Neural cell (in vitro differentiated cells): ENCODE measurements at regions not wholly inside any gene's neighbourhood (a gene's known extent, or its start where the extent isn't known, plus 50 kb on each side); places are given as distances from the start of the nearest gene placed in this dataset.

Experiments
- H2AFZ ChIP-seq: fragments of 200-600, 300-800 bp; sonication (generic), shearing (Covaris generic); 2 replicates; pipeline ENCODE4 v1.6.0; 2014; ENCODE audit warnings: low read depth, mild to moderate bottlenecking, antibody characterized with exemption, low read length, moderate library complexity
- H3F3A ChIP-seq: fragments of 200-600 bp; shearing (Covaris generic); 2 replicates; pipeline ENCODE4 v1.6.1; 2016; ENCODE audit warnings: mild to moderate bottlenecking, moderate library complexity, mixed read lengths, antibody characterized with exemption, low read length; ENCODE audit not compliant: insufficient read depth, poor library complexity, severe bottlenecking
- H3K27ac ChIP-seq: fragments of 200-600, 300-800 bp; sonication (generic), shearing (Covaris generic); 2 replicates; pipeline ENCODE4 v1.5.1; 2014; ENCODE audit warnings: mild to moderate bottlenecking, low read length, moderate library complexity
- H3K27me3 ChIP-seq: fragments of 300-800, 200-600 bp; sonication (generic), shearing (Covaris generic); 2 replicates; pipeline ENCODE4 v1.6.0; 2014; ENCODE audit warnings: mild to moderate bottlenecking, low read depth, low read length, moderate library complexity; ENCODE audit not compliant: insufficient read depth
- H3K36me3 ChIP-seq: fragments of 300-800, 200-600 bp; sonication (generic), shearing (Covaris generic); 2 replicates; pipeline ENCODE4 v1.5.1; 2014; ENCODE audit warnings: mild to moderate bottlenecking, antibody characterized with exemption, low read length, moderate library complexity; ENCODE audit not compliant: insufficient read depth
- H3K4me2 ChIP-seq: fragments of 300-800, 200-600 bp; sonication (generic), shearing (Covaris generic); 2 replicates; pipeline ENCODE4 v1.6.0; 2014; ENCODE audit warnings: mild to moderate bottlenecking, low read length
- H3K4me3 ChIP-seq: fragments of 300-800, 200-600 bp; sonication (generic), shearing (Covaris generic); 2 replicates; pipeline ENCODE4 v1.5.1; 2014; ENCODE audit warnings: mild to moderate bottlenecking, low read length, moderate library complexity
- H3K79me2 ChIP-seq: fragments of 200-600 bp; shearing (Covaris generic); replicated peaks from 2 replicates; pipeline ENCODE4 v1.6.0; 2014; ENCODE audit warnings: mild to moderate bottlenecking, low read length, moderate library complexity; ENCODE audit not compliant: insufficient read depth
- H3K9ac ChIP-seq: fragments of 300-800, 200-600 bp; sonication (generic), shearing (Covaris generic); 2 replicates; pipeline ENCODE4 v1.6.1; 2016; ENCODE audit warnings: mild to moderate bottlenecking, low read length, mixed read lengths
- H3K9me2 ChIP-seq: fragments of 200-600 bp; shearing (Covaris generic); 2 replicates; pipeline ENCODE4 v1.6.1; 2016; ENCODE audit warnings: mild to moderate bottlenecking, low read length, mixed read lengths; ENCODE audit not compliant: insufficient read depth
- H3K9me3 ChIP-seq: fragments of 200-600, 300-800 bp; sonication (generic), shearing (Covaris generic); 2 replicates; pipeline ENCODE4 v1.6.1; 2016; ENCODE audit warnings: mild to moderate bottlenecking, mixed run types, low read length, moderate library complexity, mixed read lengths
- H4K20me1 ChIP-seq: fragments of 200-600 bp; shearing (Covaris generic); 2 replicates; pipeline ENCODE4 v1.6.1; 2016; ENCODE audit warnings: mild to moderate bottlenecking, mixed run types; ENCODE audit not compliant: insufficient read depth
- CTCF ChIP-seq: fragments of 450-650 bp; IDR thresholded peaks from 2 replicates; pipeline ENCODE4 v1.5.1; 2014; ENCODE audit warnings: antibody characterized with exemption, mild to moderate bottlenecking, moderate library complexity; ENCODE audit not compliant: poor library complexity, severe bottlenecking
- EP300 ChIP-seq: fragments of 450-650 bp; conservative IDR thresholded peaks from 2 replicates; pipeline ENCODE4 v1.6.1; 2014; ENCODE audit warnings: antibody characterized with exemption, mild to moderate bottlenecking, moderate library complexity; ENCODE audit not compliant: poor library complexity, severe bottlenecking
- EZH2 ChIP-seq: fragments of 200-600, 300-800 bp; shearing (Covaris generic), sonication (generic); IDR thresholded peaks from 2 replicates; pipeline ENCODE4 v1.6.1; 2014; ENCODE audit warnings: antibody characterized with exemption, low read length, borderline replicate concordance, mild to moderate bottlenecking; ENCODE audit not compliant: insufficient read depth, poor library complexity, severe bottlenecking
- MXI1 ChIP-seq: fragments of 450-650 bp; conservative IDR thresholded peaks from 2 replicates; pipeline ENCODE4 v1.6.1; 2014; ENCODE audit warnings: antibody characterized with exemption, mild to moderate bottlenecking; ENCODE audit not compliant: poor library complexity, severe bottlenecking
- POLR2AphosphoS5 ChIP-seq: IDR thresholded peaks from 2 replicates; pipeline ENCODE4 v1.6.1; 2012
- RAD21 ChIP-seq: fragments of 450-650 bp; conservative IDR thresholded peaks from 2 replicates; pipeline ENCODE4 v1.6.1; 2014; ENCODE audit warnings: antibody characterized with exemption, mild to moderate bottlenecking, moderate library complexity
- REST ChIP-seq: IDR thresholded peaks from 2 replicates; pipeline ENCODE4 v1.6.1; 2012; ENCODE audit warnings: borderline replicate concordance
- SMC3 ChIP-seq: fragments of 450-650 bp; conservative IDR thresholded peaks from 2 replicates; pipeline ENCODE4 v1.6.1; 2014; ENCODE audit warnings: antibody characterized with exemption, mild to moderate bottlenecking, moderate library complexity; ENCODE audit not compliant: poor library complexity
- TAF1 ChIP-seq: IDR thresholded peaks from 2 replicates; pipeline ENCODE4 v1.6.1; 2012; ENCODE audit warnings: low read depth

GRCh38 chr14:43362586-43362985 is 1144.5 kb downstream of the FSCB start:
- Histone ChIP-seq H3K27ac (no peak overlapping the region), H3K9me2 (no peaks in the 10 kb centered on the region), H3F3A (no peaks in the 10 kb centered on the region), H3K27me3 (no peaks in the 10 kb centered on the region), H4K20me1 (no peaks in the 10 kb centered on the region), H3K9me3 (no peaks in the 10 kb centered on the region), H3K4me2 (no peak overlapping the region), H3K79me2 (no peaks in the 10 kb centered on the region), H3K4me3 (no peak overlapping the region), H3K9ac (no peak overlapping the region), H2AFZ (no peak overlapping the region), H3K36me3 (no peaks in the 10 kb centered on the region)
- no peak for TF ChIP-seq EP300

GRCh38 chr14:43361751-43362150 is 1145.3 kb downstream of the FSCB start:
- no peaks in the 10 kb centered on the region for H3K27me3 ChIP-seq

More at GRCh38 chr14:43361751-43362150, 1145.3 kb downstream of the FSCB start:
- no peaks in the 10 kb centered on the region for H3K36me3 ChIP-seq
- TF ChIP-seq REST (no peak), TAF1 (no peak), POLR2AphosphoS5 (no peak), EP300 (no peak), SMC3 (no peak), RAD21 (no peak), CTCF (no peak), EZH2 (no peak), MXI1 (no peak)
- no peaks in the 10 kb centered on the region for H3K9me3 ChIP-seq
- no peak overlapping the region for H3K4me3 ChIP-seq
- no peak overlapping the region for H3K27ac ChIP-seq
- H4K20me1 ChIP-seq: no peaks in the 10 kb centered on the region
- H3K9ac ChIP-seq: no peak overlapping the region
- no peak overlapping the region for H3K4me2 ChIP-seq
- no peaks in the 10 kb centered on the region for H3K9me2 ChIP-seq
- no peak overlapping the region for H2AFZ ChIP-seq
- no peaks in the 10 kb centered on the region for H3F3A ChIP-seq
- H3K79me2 ChIP-seq: no peaks in the 10 kb centered on the region
